K562 (cell line): ENCODE measurements at regions not wholly inside any gene's neighbourhood (a gene's known extent, or its start where the extent isn't known, plus 50 kb on each side); places are given as distances from the start of the nearest gene placed in this dataset.

Experiments
- ATAC-seq: fragments of 200-7000 bp; cut with Tn5 transposase; 3 replicates; pipeline ENCODE4 v1.9.1; 2020; ENCODE audit warnings: moderate library complexity
- BruUV-seq: library from RNA; stranded (reverse); fragments of 400-500 nt; replicated peaks from 2 replicates; lab custom pipeline; 2021; lab: Mats Ljungman, UMichigan
- CTCF ChIA-PET: fragments of 300-600 bp; formaldehyde crosslinking; extraction: SDS; loops from one replicate; lab custom pipeline; 2021; ENCODE audit warnings: low intra/inter-chr PET ratio; lab: Yijun Ruan, JAX
- POLR2A ChIA-PET: fragments of 300-600, 350-650 bp; sonication (Branson Sonifier 250); formaldehyde crosslinking; extraction: SDS; loops from one replicate; lab custom pipeline; 2021; ENCODE audit warnings: antibody characterized with exemption, inconsistent platforms; lab: Yijun Ruan, JAX
- DNase-seq, 4 experiments: peaks; one replicate each; pipeline versions ENCODE4 v3.0.0 to v3.0.0-alpha.2; 2011 to 2018; ENCODE audit warnings: low spot score in 3 of 4, mixed read lengths in 3 of 4; ENCODE audit errors: extremely low read depth in 1 of 4
- FAIRE-seq: peaks from 2 replicates; lab custom pipeline; 2011; peaks lifted over from hg19 to GRCh38; lab: Jason Lieb, UNC
- H2AFZ ChIP-seq: 2 replicates; pipeline ENCODE4 v1.6.0; 2011; ENCODE audit warnings: low read depth, low read length, control low read depth, inconsistent platforms
- H3K27ac ChIP-seq: fragments of 200-600 bp; 3 replicates; pipeline ENCODE4 v1.8.0; 2011; ENCODE audit warnings: low read depth, mild to moderate bottlenecking, control low read depth, inconsistent platforms, low read length, moderate library complexity, mixed read lengths; ENCODE audit errors: extremely low read depth
- H3K27me3 ChIP-seq, 2 experiments: fragments of 300-600 bp in 1 of 2; 2 replicates in 1 of 2; 3 replicates in 1 of 2; pipeline versions ENCODE4 v1.6.0 to v1.8.0; 2011; ENCODE audit warnings: inconsistent platforms in 2 of 2, low read length in 2 of 2, mild to moderate bottlenecking in 1 of 2, mixed read lengths in 1 of 2, moderate library complexity in 1 of 2; ENCODE audit not compliant: control insufficient read depth in 2 of 2, insufficient read depth in 2 of 2
- H3K36me3 ChIP-seq: fragments of 300-600 bp; 3 replicates; pipeline ENCODE4 v1.8.0; 2011; ENCODE audit warnings: mild to moderate bottlenecking, low read length, inconsistent platforms; ENCODE audit not compliant: control insufficient read depth, insufficient read depth
- H3K4me1 ChIP-seq, 2 experiments: fragments of 200-600 bp in 1 of 2; replicated peaks in 1 of 2; 2 replicates in 1 of 2; 3 replicates in 1 of 2; pipeline versions ENCODE4 v1.5.1 to v1.8.0; 2011; ENCODE audit warnings: inconsistent platforms in 2 of 2, low read length in 2 of 2, mild to moderate bottlenecking in 1 of 2, mixed read lengths in 1 of 2, moderate library complexity in 1 of 2; ENCODE audit not compliant: control insufficient read depth in 2 of 2, insufficient read depth in 2 of 2
- H3K4me2 ChIP-seq: 2 replicates; pipeline ENCODE4 v1.6.1; 2011; ENCODE audit warnings: low read length, control low read depth, inconsistent platforms, mixed read lengths; ENCODE audit not compliant: insufficient read depth
- H3K4me3 ChIP-seq: fragments of 200-600 bp; sonication (generic), shearing (Covaris generic); 2 replicates; pipeline ENCODE4 v1.5.1; 2016; ENCODE audit warnings: control low read depth, inconsistent platforms
- H3K79me2 ChIP-seq: fragments of 200-600 bp; 3 replicates; pipeline ENCODE4 v1.8.0; 2011; ENCODE audit warnings: low read length, inconsistent platforms; ENCODE audit not compliant: control insufficient read depth, insufficient read depth
- H3K9ac ChIP-seq, 2 experiments: 2 replicates each; pipeline versions ENCODE4 v1.6.0 to v1.6.1; 2011; ENCODE audit warnings: low read depth in 2 of 2, low read length in 2 of 2, control low read depth in 1 of 2, inconsistent platforms in 1 of 2, mild to moderate bottlenecking in 1 of 2, mixed read lengths in 1 of 2; ENCODE audit not compliant: insufficient read depth in 1 of 2
- H3K9me1 ChIP-seq: one replicate; pipeline ENCODE4 v1.6.0; 2011; ENCODE audit warnings: inconsistent platforms, mild to moderate bottlenecking, low read length, moderate library complexity; ENCODE audit not compliant: control insufficient read depth, insufficient read depth
- H3K9me3 ChIP-seq: replicated peaks from 2 replicates; pipeline ENCODE4 v1.5.1; 2011; ENCODE audit warnings: low read depth, low read length, inconsistent platforms; ENCODE audit not compliant: control insufficient read depth, insufficient read depth
- H4K20me1 ChIP-seq: replicated peaks from 2 replicates; pipeline ENCODE4 v1.6.1; 2011; ENCODE audit warnings: low read length, inconsistent platforms, mixed read lengths; ENCODE audit not compliant: control insufficient read depth, insufficient read depth
- ARNT ChIP-seq, 2 experiments: fragments of 450-650 bp; IDR thresholded peaks; 2 replicates each; pipeline ENCODE4 v1.6.1; 2016; ENCODE audit warnings: mild to moderate bottlenecking in 1 of 2
- CC2D1A ChIP-seq: fragments of 450-650 bp; IDR thresholded peaks from 2 replicates; pipeline ENCODE4 v1.6.1; 2017; ENCODE audit warnings: mild to moderate bottlenecking
- CHCHD3 ChIP-seq: fragments of 250-450 bp; sonication (Bioruptor Pico); IDR thresholded peaks from 2 replicates; pipeline ENCODE4 v2.1.2; 2022; ENCODE audit warnings: mild to moderate bottlenecking
- E2F3 ChIP-seq: fragments of 250-450 bp; sonication (Bioruptor Pico); IDR thresholded peaks from 2 replicates; pipeline ENCODE4 v1.4.0; 2020; ENCODE audit warnings: mild to moderate bottlenecking
- FOXK1 ChIP-seq: sonication (generic); formaldehyde crosslinking; IDR thresholded peaks from 2 replicates; pipeline ENCODE4 v1.8.0; 2022; ENCODE audit warnings: missing genetic modification reagents, mild to moderate bottlenecking, borderline replicate concordance
- KLF10 ChIP-seq: fragments of 250-450 bp; sonication (Bioruptor Pico); IDR thresholded peaks from 2 replicates; pipeline ENCODE4 v1.6.1; 2021; ENCODE audit warnings: matching md5 sums
- SMARCA5 ChIP-seq: fragments of 450-650 bp; IDR thresholded peaks from 2 replicates; pipeline ENCODE4 v1.6.1; 2016
- ZNF121 ChIP-seq: sonication (generic); formaldehyde crosslinking; conservative IDR thresholded peaks from 2 replicates; pipeline ENCODE4 v1.8.0; 2022; ENCODE audit warnings: missing genetic modification reagents
- ZNF3 ChIP-seq: fragments of 250-450 bp; sonication (Bioruptor Pico); IDR thresholded peaks from 2 replicates; pipeline ENCODE4 v1.5.0; 2021; ENCODE audit warnings: mild to moderate bottlenecking, moderate library complexity
- ZNF324 ChIP-seq: fragments of 250-450 bp; sonication (Bioruptor Pico); IDR thresholded peaks from 2 replicates; pipeline ENCODE4 v1.4.0; 2020; ENCODE audit warnings: mild to moderate bottlenecking
- WGBS: fragments of 100-300 bp; shearing (Covaris generic); methylation state at CpG from one replicate; pipeline ENCODE4 v1.1.6; 2016; ENCODE audit warnings: low coverage, mixed read lengths; ENCODE audit not compliant: insufficient coverage; ENCODE audit errors: missing lambda C conversion rate; 5-methylcytosine and 5-hydroxymethylcytosine counted together
- in situ Hi-C: fragments of 300-500 bp; cut with MboI; formaldehyde crosslinking; loops from 4 replicates; pipeline ENCODE4 v1.15.0; 2018; ENCODE audit warnings: inconsistent platforms, mixed read lengths
- intact Hi-C: fragments of 100-400 bp; cut with micrococcal nuclease; formaldehyde crosslinking; loops from 2 replicates; pipeline ENCODE4 v1.14.2; 2022
- TF ChIP-seq, protein P1 (sequence below), 3 experiments: IDR thresholded peaks in 2 of 3; conservative IDR thresholded peaks in 1 of 3; 2 replicates each; pipeline ENCODE4 v1.5.1; 2011 to 2012; ENCODE audit warnings: low read length in 3 of 3, mild to moderate bottlenecking in 3 of 3, control low read depth in 2 of 3, improper control_type of control experiment in 1 of 3, inconsistent platforms in 1 of 3, low read depth in 1 of 3, mixed read lengths in 1 of 3, moderate library complexity in 1 of 3; ENCODE audit not compliant: insufficient read depth in 2 of 3
- TF ChIP-seq, protein P2 (sequence below): sonication (generic); formaldehyde crosslinking; IDR thresholded peaks from 2 replicates; pipeline ENCODE4 v1.5.0; 2020; ENCODE audit warnings: missing genetic modification reagents
- TF ChIP-seq, protein P3 (sequence below): fragments of 250-450 bp; sonication (Bioruptor Pico); IDR thresholded peaks from 2 replicates; pipeline ENCODE4 v1.4.0; 2020; ENCODE audit warnings: mild to moderate bottlenecking, moderate library complexity

DNA sequence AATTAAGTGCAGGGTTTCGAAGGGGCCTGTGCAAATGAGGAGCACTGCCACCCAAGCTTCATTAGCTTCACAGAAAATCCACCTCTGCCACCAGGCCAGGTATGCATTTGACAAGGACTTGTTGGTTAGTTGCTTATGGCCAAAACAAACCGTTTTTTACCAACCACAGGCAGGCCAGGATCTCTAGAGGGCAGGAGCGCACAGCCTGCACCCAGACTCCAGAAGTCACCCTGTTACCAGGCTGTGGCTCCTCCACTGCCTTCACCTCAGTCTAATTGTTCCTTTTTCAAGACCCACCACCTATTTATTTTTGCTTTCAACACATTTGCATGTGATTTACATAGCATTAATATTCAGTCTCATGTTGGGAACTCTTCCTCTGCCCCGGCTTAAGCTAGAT lies 78.3 kb upstream of the HSPA9 start:
- peak; percentile 55 for FAIRE-seq
- Histone ChIP-seq H4K20me1 (no peaks in the 10 kb centered on the region), H3K4me2 (no peak overlapping the region), H3K4me3 (no peak overlapping the region), H3K27ac (no peak overlapping the region), H3K9me3 (no peaks in the 10 kb centered on the region), H3K4me1 (no peaks in the 10 kb centered on the region; a peak in 1 of 5 replicates), H2AFZ (no peak overlapping the region), H3K9ac (no peak overlapping the region), H3K36me3 (no peaks in the 10 kb centered on the region), H3K9me1 (no peaks in the 10 kb centered on the region), H3K27me3 (peaks cover 37 to 61% of the 10 kb centered on the region in 2 experiments), H3K79me2 (no peaks in the 10 kb centered on the region)
- WGBS = 5% methylated on average over 4 of the region's 4 CpGs
- ChIA-PET POLR2A (interaction anchor here (0.6 to 2.6 kb wide), 3 partner anchors 9 to 109 kb away, joined by 3 to 8 read pairs (median 5); no protein-coding TSS in a partner anchor), CTCF (interaction anchor here (0.6 to 0.7 kb wide), 2 partner anchors 713 to 972 kb away, joined by 3 read pairs; no protein-coding TSS in a partner anchor)
- BruUV-seq = no TSS peak
- in situ Hi-C loops = no loop called here
- 0 out of 3 replicates have a peak, but pooled peaks have one; percentile 29 for ATAC-seq
- DNase-seq = no peak
- intact Hi-C loops = no loop called here
- TF ChIP-seq SMARCA5 (no peak), FOXK1 (CRISPR knock-in tag) (no peak), CHCHD3 (CRISPR knock-in tag) (no peak), ZNF324 (no peak), E2F3 (CRISPR knock-in tag) (no peak), KLF10 (CRISPR knock-in tag) (no peak), CC2D1A (no peak), ZNF3 (CRISPR knock-in tag) (no peak), ARNT (IDR thresholded peaks at IDR 0.05) (no peak), ZNF121 (CRISPR knock-in tag) (no peak)
- TF ChIP-seq, protein P1, sequence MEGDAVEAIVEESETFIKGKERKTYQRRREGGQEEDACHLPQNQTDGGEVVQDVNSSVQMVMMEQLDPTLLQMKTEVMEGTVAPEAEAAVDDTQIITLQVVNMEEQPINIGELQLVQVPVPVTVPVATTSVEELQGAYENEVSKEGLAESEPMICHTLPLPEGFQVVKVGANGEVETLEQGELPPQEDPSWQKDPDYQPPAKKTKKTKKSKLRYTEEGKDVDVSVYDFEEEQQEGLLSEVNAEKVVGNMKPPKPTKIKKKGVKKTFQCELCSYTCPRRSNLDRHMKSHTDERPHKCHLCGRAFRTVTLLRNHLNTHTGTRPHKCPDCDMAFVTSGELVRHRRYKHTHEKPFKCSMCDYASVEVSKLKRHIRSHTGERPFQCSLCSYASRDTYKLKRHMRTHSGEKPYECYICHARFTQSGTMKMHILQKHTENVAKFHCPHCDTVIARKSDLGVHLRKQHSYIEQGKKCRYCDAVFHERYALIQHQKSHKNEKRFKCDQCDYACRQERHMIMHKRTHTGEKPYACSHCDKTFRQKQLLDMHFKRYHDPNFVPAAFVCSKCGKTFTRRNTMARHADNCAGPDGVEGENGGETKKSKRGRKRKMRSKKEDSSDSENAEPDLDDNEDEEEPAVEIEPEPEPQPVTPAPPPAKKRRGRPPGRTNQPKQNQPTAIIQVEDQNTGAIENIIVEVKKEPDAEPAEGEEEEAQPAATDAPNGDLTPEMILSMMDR (IDR thresholded peaks at IDR 0.05 in 2 of 3, conservative IDR thresholded peaks at IDR 0.05 in 1 of 3; ENCODE audit: insufficient read depth in 2 of 3, low read depth in 1 of 3, low read length in 3 of 3) = peak in 2 of 3 experiments; percentile 15 to 29; a peak in 1 of 6 replicates
- TF ChIP-seq, protein P2, sequence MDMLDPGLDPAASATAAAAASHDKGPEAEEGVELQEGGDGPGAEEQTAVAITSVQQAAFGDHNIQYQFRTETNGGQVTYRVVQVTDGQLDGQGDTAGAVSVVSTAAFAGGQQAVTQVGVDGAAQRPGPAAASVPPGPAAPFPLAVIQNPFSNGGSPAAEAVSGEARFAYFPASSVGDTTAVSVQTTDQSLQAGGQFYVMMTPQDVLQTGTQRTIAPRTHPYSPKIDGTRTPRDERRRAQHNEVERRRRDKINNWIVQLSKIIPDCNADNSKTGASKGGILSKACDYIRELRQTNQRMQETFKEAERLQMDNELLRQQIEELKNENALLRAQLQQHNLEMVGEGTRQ (CRISPR knock-in tag) = no peak
- TF ChIP-seq, protein P3, sequence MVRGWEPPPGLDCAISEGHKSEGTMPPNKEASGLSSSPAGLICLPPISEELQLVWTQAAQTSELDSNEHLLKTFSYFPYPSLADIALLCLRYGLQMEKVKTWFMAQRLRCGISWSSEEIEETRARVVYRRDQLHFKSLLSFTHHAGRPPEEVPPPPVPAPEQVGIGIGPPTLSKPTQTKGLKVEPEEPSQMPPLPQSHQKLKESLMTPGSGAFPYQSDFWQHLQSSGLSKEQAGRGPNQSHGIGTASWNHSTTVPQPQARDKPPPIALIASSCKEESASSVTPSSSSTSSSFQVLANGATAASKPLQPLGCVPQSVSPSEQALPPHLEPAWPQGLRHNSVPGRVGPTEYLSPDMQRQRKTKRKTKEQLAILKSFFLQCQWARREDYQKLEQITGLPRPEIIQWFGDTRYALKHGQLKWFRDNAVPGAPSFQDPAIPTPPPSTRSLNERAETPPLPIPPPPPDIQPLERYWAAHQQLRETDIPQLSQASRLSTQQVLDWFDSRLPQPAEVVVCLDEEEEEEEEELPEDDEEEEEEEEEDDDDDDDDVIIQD (CRISPR knock-in tag) = no peak
